ENCODE measurements at regions not wholly inside any gene's neighbourhood (a gene's known extent, or its start where the extent isn't known, plus 50 kb on each side); places are given as distances from the start of the nearest gene placed in this dataset.
"Not testable (repeated sequence)": the region's sequence is repeated elsewhere in the genome, so short reads cannot be mapped to it uniquely, and the experiment has no call there.

DNA sequence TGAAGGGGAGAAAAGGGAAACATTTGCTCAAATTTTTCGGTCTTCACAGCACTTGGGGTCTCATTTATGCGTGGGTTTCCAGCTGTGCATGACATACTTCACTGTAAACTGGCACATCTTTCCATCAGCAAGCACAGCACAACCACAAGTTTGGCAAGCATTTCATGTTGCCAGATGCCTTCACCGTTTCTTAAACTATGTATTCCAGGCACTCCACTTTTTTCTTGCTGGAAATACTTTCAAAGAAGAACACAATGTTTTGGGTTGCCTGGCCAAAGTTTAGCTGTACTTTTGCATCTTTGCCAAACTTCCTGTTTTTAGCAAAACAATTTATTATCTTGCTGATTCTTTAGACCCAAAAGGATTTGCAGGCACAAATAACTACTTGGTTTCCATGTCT lies 194.6 kb upstream of the MEIS1 start:
- DNase-seq = no peak

GRCh38 chr2:66239655-66240054 lies 195.3 kb upstream of the MEIS1 start:
- DNase-seq = no peak

- no peak for DNase-seq
Observed at GRCh38 chr2:66237803-66238379, 197.0 kb upstream of the MEIS1 start.

DNA sequence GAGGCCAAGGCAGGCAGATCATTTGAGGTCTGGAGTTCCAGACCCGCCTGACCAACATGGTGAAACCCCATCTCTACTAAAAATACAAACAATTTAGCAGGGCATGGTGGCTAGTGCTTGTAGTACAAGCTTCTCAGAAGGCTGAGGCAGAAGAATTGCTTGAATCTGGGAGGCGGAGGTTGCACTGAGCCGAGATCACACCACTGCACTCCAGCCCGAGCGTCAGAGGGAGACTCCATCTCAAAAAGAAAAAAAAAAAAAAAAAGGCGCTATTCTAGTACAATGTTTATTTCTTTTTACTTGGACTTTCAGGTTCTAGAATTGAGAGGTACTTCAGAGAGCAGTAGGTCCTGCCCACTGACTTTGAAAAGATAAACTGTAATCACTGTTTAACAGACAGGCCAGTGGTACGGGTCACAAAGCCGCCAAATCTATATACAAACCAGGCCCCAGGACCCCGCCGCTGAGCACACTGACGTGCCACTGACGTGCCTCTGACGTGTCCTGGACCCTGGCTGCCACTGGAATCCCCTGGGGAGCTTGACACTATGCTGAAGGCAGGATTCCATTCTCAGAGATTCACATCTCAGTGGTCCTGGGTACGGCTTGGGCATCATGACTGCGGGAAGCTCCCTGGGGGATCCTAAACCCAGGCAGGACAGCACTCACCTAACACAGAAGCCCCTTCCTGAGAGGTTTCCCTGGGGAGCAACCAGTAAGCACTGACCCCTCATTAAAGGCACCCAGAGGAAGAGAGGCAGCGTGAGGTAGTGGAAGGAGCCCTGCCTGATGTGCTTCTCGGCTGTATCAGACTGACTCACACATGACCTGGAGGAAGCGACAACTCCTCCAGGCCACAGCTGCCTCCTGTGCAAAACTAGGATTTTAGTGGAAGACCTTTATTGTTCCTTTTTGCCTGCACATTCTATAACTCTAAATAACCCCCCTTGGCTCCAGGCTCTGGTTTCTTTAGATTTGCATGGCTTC lies 197.8 kb upstream of the MEIS1 start:
- DNase-seq = no peak

DNA sequence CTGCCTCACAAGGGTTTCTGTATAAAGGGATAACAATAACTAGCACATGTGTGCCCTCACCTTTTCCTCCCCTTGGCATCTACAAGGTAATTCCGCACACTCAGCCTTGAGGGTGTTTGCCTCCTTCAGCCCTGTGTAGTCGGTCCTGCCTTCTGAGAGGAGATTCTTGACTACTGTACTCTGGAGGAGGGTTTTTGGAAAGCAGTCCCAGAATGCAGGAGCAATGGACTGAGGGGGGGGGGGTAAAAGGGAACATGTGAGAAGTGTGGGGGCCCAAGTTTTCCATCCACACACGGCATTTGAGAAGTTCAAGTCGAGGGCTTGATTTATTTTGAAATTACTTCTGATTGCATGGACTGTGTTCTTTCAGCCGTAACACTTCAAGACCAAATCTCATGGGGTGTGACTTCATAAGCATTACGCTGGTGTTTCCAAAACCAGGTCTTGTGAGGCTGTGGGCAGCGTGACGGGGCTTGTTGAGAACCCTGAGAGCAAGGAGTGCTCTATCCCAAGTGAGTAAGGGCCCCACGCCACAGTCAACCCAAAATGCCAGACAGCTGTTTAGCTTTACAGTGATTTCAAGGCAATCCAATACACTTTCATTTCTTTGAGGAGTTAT lies 198.7 kb upstream of the MEIS1 start:
- DNase-seq = peak; percentile 50

DNA sequence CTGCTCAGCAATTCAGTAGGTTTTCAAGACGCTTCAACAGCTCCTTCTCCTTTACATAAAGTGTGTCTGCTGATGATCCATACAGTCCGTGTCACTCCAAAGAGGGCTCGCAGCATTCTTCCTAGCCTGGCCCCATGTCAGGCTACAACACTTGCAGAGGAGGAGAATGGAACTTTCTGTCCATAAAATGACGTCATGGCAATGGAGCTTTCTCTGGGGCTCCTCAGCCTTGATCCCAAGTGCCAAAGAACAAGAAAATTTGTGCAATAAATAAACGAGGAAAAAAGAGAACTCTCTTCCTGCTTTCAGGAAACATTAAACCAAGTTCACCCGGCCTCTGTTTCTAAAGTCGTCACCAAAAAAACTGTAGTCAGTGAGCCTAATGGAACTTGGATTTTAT lies 199.5 kb upstream of the MEIS1 start:
- DNase-seq = no peak

DNA sequence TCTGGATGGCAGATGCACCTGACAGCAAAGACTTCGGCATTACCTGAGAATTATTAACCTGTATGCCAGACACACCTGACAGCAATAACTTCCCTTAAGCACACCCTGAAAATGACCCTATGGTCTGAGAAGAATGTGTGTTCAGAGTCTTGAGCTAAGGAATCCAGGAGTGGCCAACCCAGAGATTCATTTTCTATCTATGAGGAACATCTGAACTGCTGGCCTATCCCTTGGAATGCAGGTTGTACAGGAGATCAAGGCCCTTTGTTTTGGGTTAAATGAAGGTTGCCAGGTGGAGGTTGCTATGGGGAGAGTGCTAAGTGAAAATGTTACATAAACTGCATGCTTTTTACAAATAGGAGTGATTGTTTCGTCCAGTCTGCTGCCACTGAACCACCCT lies 200.9 kb upstream of the MEIS1 start:
- DNase-seq = no peak

DNA sequence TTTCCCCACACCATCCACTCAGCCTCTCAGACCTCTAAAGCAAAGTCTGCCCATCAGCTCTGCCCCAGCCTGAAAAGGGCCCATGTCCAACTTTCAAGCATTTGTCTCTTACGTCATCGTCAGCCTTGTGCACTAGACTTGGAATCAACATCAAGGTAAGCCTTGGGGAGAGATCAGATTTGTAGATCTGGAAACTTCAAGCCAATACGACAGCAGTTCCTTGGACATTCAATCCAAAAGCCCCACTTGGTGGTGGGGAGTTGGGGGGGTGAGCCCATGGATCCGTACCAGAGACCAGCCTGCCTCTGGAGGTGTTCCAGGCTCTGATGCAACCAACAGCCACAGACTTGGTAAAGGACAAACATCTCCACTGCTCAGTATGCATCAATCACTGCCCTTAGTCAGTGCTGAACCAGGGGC lies 206.8 kb upstream of the MEIS1 start:
- DNase-seq = no peak

GRCh38 chr2:66217039-66217585 lies 217.8 kb upstream of the MEIS1 start:
- no peak for DNase-seq

- no peak for DNase-seq
Observed at GRCh38 chr2:66212749-66213148, 222.2 kb upstream of the MEIS1 start.

DNA sequence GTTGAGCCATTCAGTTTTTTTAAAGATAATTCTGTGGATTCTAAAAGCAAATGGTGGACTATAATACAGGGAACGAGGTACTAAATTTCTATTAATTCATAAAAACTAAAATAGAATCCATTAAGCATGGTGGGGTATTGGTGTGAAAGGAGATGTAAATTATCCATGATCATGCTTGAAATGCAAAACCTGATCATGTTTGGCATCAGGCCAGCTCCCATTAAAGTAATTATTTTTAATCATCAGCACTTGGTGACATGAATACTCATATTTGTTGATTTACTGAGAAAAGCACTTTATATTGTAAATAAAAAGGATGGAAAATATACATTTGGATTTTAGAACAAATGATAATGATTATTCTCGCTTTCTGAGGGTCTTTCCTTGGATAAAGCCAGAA lies 232.3 kb upstream of the MEIS1 start:
- no peak for DNase-seq

DNA sequence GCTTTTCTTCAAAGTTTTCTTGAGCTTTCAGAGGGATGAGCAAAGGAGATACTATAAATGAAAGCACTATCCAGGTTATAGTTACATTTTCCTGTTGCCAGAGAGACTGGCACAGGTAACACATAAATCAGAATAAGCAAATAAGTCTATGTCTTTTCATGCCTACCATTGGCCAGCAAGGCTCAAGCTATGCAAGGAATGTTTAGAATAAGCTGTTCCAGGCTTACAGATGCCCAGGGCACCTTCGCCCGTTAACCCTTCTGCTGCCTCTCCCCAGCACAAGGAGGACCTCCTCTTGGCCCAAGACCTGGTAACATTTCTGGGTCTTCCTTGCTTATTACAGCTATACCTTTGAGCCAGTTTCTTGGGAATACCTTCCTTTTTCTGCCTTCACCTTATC lies 233.7 kb upstream of the MEIS1 start:
- DNase-seq = no peak

DNA sequence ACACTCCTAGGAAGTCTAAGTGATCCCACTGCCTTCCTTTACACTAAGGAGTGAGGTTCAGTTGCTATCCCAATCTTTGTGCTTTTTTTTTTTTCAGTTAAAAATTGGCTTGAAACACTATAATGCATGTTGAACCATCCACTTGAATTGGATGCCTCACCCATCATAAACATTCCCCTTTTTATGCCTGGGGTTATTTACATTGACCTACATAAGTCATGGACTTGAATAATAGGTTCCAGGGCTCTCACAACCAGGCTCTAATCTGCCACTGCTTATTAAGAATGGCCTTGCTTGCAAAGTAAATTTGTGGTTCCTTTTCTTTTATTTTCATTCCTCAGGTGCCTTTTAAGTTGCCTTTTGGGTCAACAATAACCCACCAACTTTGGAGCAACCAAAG lies 236.1 kb upstream of the MEIS1 start:
- DNase-seq = no peak

DNA sequence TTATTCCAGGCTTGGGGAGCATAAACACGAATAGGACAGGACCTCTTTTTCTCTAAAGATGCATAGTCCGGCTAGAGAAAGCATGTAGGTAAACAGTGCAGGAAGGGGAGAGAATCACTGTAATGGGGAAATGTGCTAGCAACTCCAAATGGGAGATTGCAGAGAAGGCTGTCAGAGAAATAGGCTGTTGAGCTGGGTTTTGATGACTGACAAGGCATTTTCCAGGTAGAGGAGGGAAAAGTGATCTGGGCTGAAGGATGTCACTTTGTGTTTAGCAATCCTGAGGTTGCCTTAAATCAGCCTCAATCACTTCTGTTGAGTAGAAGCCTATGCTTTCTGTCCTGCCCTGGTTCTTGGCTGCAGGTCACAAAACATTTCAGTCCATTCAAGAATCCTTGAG lies 242.0 kb upstream of the MEIS1 start:
- no peak for DNase-seq

- no peak for DNase-seq
Observed at GRCh38 chr2:66191311-66191710, 243.6 kb upstream of the MEIS1 start.

GRCh38 chr2:66189553-66189952 lies 245.4 kb upstream of the MEIS1 start:
- no peak for DNase-seq

DNA sequence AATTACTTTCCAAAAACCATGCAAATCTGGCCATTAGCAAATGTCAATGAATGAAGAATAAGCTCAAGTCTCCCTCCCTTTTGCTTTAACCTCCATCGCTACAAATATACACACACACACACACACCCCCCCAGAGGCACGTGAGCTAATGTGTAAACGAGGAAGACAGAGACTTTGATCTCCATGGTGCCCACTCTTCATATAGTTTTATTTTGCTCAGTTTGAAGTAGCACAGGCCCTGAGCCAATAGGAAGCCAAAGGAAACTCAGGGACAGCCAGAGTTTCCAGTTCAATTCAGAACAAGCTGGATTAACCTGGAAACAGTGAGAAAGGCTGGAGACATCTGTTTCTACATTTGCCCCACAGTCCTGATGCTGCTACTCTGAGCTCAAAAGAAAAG lies 248.4 kb upstream of the MEIS1 start:
- no peak for DNase-seq

GRCh38 chr2:66185497-66186054 lies 249.3 kb upstream of the MEIS1 start:
- no peak for DNase-seq

- DNase-seq = not testable (repeated sequence)
Observed at GRCh38 chr2:66177128-66177796, 257.7 kb upstream of the MEIS1 start.

DNA sequence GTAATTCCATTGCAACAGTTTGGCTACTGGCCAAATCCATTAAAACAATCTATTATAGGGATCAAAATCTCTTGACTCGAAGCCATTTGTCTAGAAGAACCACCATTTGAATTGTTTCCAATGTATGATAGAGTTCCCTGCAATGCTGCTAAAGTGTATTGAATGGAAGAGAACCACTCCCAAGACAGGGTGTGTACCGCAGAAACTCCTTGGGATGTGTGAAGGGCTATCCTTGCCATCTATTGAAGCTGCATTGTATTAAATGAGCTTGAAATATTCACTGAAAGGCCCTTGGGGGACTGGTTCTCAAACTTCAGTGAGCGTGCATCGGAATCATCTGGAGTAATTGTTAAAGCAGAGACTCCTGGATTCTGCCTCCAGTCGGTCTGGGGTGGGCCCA lies 260.4 kb upstream of the MEIS1 start:
- DNase-seq = no peak

GRCh38 chr2:66173645-66174044 lies 261.3 kb upstream of the MEIS1 start:
- DNase-seq = no peak

- peak; percentile 19 for DNase-seq
Observed at GRCh38 chr2:66171530-66171929, 263.4 kb upstream of the MEIS1 start.
